GM12878 (cell line): ENCODE measurements at regions not wholly inside any gene's neighbourhood (a gene's known extent, or its start where the extent isn't known, plus 50 kb on each side); places are given as distances from the start of the nearest gene placed in this dataset.

Source experiments
- ATAC-seq: fragments of 200-7000 bp; cut with Tn5 transposase; 3 replicates; pipeline ENCODE4 v1.9.1; 2020; ENCODE audit warnings: mild to moderate bottlenecking, moderate library complexity
- BruUV-seq: library from RNA; stranded (reverse); fragments of 400-500 nt; replicated peaks from 2 replicates; lab custom pipeline; 2021; lab: Mats Ljungman, UMichigan
- CTCF ChIA-PET: fragments of 300-600 bp; sonication (Branson Sonifier 250); formaldehyde crosslinking; extraction: SDS; loops from one replicate; lab custom pipeline; 2021; ENCODE audit warnings: inconsistent platforms; lab: Yijun Ruan, JAX
- POLR2A ChIA-PET: fragments of 350-600 bp; formaldehyde crosslinking; extraction: SDS; loops from one replicate; lab custom pipeline; 2021; ENCODE audit warnings: inconsistent platforms; lab: Charles Lee
- RAD21 ChIA-PET: fragments of 300-600 bp; sonication (Branson Sonifier 250); formaldehyde crosslinking; loops from one replicate; lab custom pipeline; 2023; ENCODE audit warnings: antibody characterized with exemption; ENCODE audit not compliant: unreplicated experiment; lab: Charles Lee
- SMC1A ChIA-PET: fragments of 300-600 bp; sonication (Branson Sonifier 250); formaldehyde crosslinking; loops from one replicate; lab custom pipeline; 2023; ENCODE audit not compliant: unreplicated experiment, uncharacterized antibody; lab: Charles Lee
- DNase-seq: peaks from one replicate; pipeline ENCODE4 v3.0.0-alpha.2; 2011; ENCODE audit warnings: low read depth, low spot score
- FAIRE-seq: peaks from 3 replicates; lab custom pipeline; 2011; peaks lifted over from hg19 to GRCh38; lab: Jason Lieb, UNC
- H2AFZ ChIP-seq: 2 replicates; pipeline ENCODE4 v1.6.0; 2011; ENCODE audit warnings: low read depth, low read length, control low read depth; ENCODE audit not compliant: control insufficient read depth
- H3K27ac ChIP-seq: 2 replicates; pipeline ENCODE4 v1.5.1; 2011; ENCODE audit warnings: control low read depth; ENCODE audit not compliant: control insufficient read depth, insufficient read depth
- H3K27me3 ChIP-seq, 2 experiments: replicated peaks in 1 of 2; 2 replicates each; pipeline versions ENCODE4 v1.6.0 to v1.6.1; 2011; ENCODE audit warnings: low read length in 1 of 2; ENCODE audit not compliant: control insufficient read depth in 2 of 2, insufficient read depth in 2 of 2
- H3K36me3 ChIP-seq, 2 experiments: 2 replicates each; pipeline ENCODE4 v1.5.1; 2011; ENCODE audit warnings: low read length in 1 of 2; ENCODE audit not compliant: control insufficient read depth in 2 of 2, insufficient read depth in 2 of 2
- H3K4me1 ChIP-seq: 2 replicates; pipeline ENCODE4 v1.6.1; 2011; ENCODE audit warnings: mild to moderate bottlenecking, low read length, moderate library complexity, mixed read lengths; ENCODE audit not compliant: control insufficient read depth, insufficient read depth
- H3K4me2 ChIP-seq: 2 replicates; pipeline ENCODE4 v1.6.0; 2011; ENCODE audit warnings: control low read depth; ENCODE audit not compliant: control insufficient read depth, insufficient read depth
- H3K4me3 ChIP-seq: fragments of 200-600 bp; sonication (generic); 2 replicates; pipeline ENCODE4 v1.5.1; 2016
- H3K79me2 ChIP-seq: 2 replicates; pipeline ENCODE4 v1.6.0; 2011; ENCODE audit warnings: low read length; ENCODE audit not compliant: control insufficient read depth, insufficient read depth
- H3K9ac ChIP-seq: 2 replicates; pipeline ENCODE4 v1.8.0; 2011; ENCODE audit warnings: low read length, control low read depth, mixed read lengths; ENCODE audit not compliant: control insufficient read depth, insufficient read depth
- H3K9me3 ChIP-seq: replicated peaks from 3 replicates; pipeline ENCODE4 v1.5.1; 2011; ENCODE audit warnings: mild to moderate bottlenecking, low read length; ENCODE audit not compliant: control insufficient read depth, insufficient read depth
- H4K20me1 ChIP-seq: 2 replicates; pipeline ENCODE4 v1.6.0; 2011; ENCODE audit not compliant: control insufficient read depth, insufficient read depth
- ATF3 ChIP-seq: IDR thresholded peaks from 2 replicates; pipeline ENCODE4 v1.6.1; 2011; ENCODE audit warnings: low read depth, mild to moderate bottlenecking, low read length, moderate library complexity, borderline replicate concordance; ENCODE audit errors: extremely low read depth
- CEBPB ChIP-seq, 2 experiments: fragments of 150-350 bp in 1 of 2; IDR thresholded peaks; 2 replicates each; pipeline ENCODE4 v1.6.1; 2012 to 2014; ENCODE audit warnings: low read depth in 2 of 2, low read length in 2 of 2, borderline replicate concordance in 1 of 2, inconsistent platforms in 1 of 2
- IKZF2 ChIP-seq, 2 experiments: fragments of 450-650 bp; IDR thresholded peaks; 2 replicates each; pipeline ENCODE4 v1.6.1; 2017; ENCODE audit warnings: mild to moderate bottlenecking in 2 of 2, moderate library complexity in 2 of 2
- IRF3 ChIP-seq: fragments of 450-650 bp; IDR thresholded peaks from 2 replicates; pipeline ENCODE4 v1.6.1; 2014; ENCODE audit warnings: mild to moderate bottlenecking
- IRF4 ChIP-seq: IDR thresholded peaks from 2 replicates; pipeline ENCODE4 v1.6.1; 2011; ENCODE audit warnings: low read depth, low read length
- LARP7 ChIP-seq: fragments of 450-650 bp; IDR thresholded peaks from 2 replicates; pipeline ENCODE4 v1.6.1; 2017; ENCODE audit warnings: mild to moderate bottlenecking
- POLR2A ChIP-seq: IDR thresholded peaks from 2 replicates; pipeline ENCODE4 v1.6.1; 2011; ENCODE audit warnings: low read depth, mild to moderate bottlenecking, low read length
- POLR2AphosphoS2 ChIP-seq: IDR thresholded peaks from 2 replicates; pipeline ENCODE4 v1.6.1; 2011; ENCODE audit warnings: low read depth, mild to moderate bottlenecking, low read length, improper control_type of control experiment, moderate library complexity
- RAD51 ChIP-seq: fragments of 450-650 bp; IDR thresholded peaks from 2 replicates; pipeline ENCODE4 v1.6.1; 2016; ENCODE audit warnings: moderate library complexity, mild to moderate bottlenecking, inconsistent platforms
- REST ChIP-seq: IDR thresholded peaks from 2 replicates; pipeline ENCODE4 v1.6.1; 2012; ENCODE audit warnings: mild to moderate bottlenecking, low read depth, low read length
- SIX5 ChIP-seq: IDR thresholded peaks from 2 replicates; pipeline ENCODE4 v1.6.1; 2011; ENCODE audit warnings: mild to moderate bottlenecking, low read depth, low read length, moderate library complexity; ENCODE audit not compliant: severe bottlenecking
- SPI1 ChIP-seq: IDR thresholded peaks from 2 replicates; pipeline ENCODE4 v1.6.1; 2011; ENCODE audit warnings: low read depth, mild to moderate bottlenecking, low read length, moderate library complexity, borderline replicate concordance; ENCODE audit not compliant: insufficient read depth
- TAF1 ChIP-seq: IDR thresholded peaks from 2 replicates; pipeline ENCODE4 v1.6.1; 2011; ENCODE audit warnings: mild to moderate bottlenecking, low read depth, low read length, borderline replicate concordance
- TARDBP ChIP-seq: IDR thresholded peaks from 2 replicates; pipeline ENCODE4 v1.6.1; 2016; ENCODE audit warnings: borderline replicate concordance
- WRNIP1 ChIP-seq: IDR thresholded peaks from 2 replicates; pipeline ENCODE4 v1.6.1; 2011; ENCODE audit warnings: low read depth, low read length, improper control_type of control experiment, borderline replicate concordance
- YY1 ChIP-seq: IDR thresholded peaks from 2 replicates; pipeline ENCODE4 v1.6.1; 2011; ENCODE audit warnings: low read depth, mild to moderate bottlenecking, low read length
- ZSCAN29 ChIP-seq: fragments of 450-650 bp; IDR thresholded peaks from 2 replicates; pipeline ENCODE4 v1.6.1; 2017; ENCODE audit warnings: mild to moderate bottlenecking, moderate library complexity
- ZZZ3 ChIP-seq: IDR thresholded peaks from 2 replicates; pipeline ENCODE4 v1.6.1; 2011; ENCODE audit warnings: low read depth; ENCODE audit not compliant: control insufficient read depth, insufficient read length
- whole genome bisulfite sequencing: methylation state at CpG from one replicate; pipeline ENCODE4 v1.1.6; 2016; ENCODE audit warnings: low lambda C conversion rate; ENCODE audit not compliant: insufficient replicate concordance, insufficient coverage; ENCODE audit errors: missing lambda C conversion rate; 5-methylcytosine and 5-hydroxymethylcytosine counted together
- in situ Hi-C: fragments of 300-500 bp; cut with MboI; formaldehyde crosslinking; loops from 9 replicates; pipeline ENCODE4 v1.14.3; 2018; ENCODE audit warnings: mixed read lengths
- intact Hi-C: fragments of 100-400 bp; cut with micrococcal nuclease; formaldehyde crosslinking; loops from one replicate; pipeline ENCODE4 v1.14.2; 2022; ENCODE audit not compliant: unreplicated experiment
- TF ChIP-seq, protein P1 (sequence below): fragments of 450-650 bp; IDR thresholded peaks from 2 replicates; pipeline ENCODE4 v1.6.1; 2018; ENCODE audit warnings: mild to moderate bottlenecking, low read depth, moderate library complexity; ENCODE audit not compliant: partially characterized antibody

- no peak for TF ChIP-seq ATF3
- 0 out of 2 replicates have a peak, but pooled peaks have one; percentile 44 for TF ChIP-seq YY1
- no peak for TF ChIP-seq CEBPB (IDR thresholded peaks at IDR 0.05; ENCODE audit: borderline replicate concordance in 1 of 2, low read depth in 2 of 2, low read length in 2 of 2)
- TF ChIP-seq SIX5: no peak
- TF ChIP-seq, protein P1, sequence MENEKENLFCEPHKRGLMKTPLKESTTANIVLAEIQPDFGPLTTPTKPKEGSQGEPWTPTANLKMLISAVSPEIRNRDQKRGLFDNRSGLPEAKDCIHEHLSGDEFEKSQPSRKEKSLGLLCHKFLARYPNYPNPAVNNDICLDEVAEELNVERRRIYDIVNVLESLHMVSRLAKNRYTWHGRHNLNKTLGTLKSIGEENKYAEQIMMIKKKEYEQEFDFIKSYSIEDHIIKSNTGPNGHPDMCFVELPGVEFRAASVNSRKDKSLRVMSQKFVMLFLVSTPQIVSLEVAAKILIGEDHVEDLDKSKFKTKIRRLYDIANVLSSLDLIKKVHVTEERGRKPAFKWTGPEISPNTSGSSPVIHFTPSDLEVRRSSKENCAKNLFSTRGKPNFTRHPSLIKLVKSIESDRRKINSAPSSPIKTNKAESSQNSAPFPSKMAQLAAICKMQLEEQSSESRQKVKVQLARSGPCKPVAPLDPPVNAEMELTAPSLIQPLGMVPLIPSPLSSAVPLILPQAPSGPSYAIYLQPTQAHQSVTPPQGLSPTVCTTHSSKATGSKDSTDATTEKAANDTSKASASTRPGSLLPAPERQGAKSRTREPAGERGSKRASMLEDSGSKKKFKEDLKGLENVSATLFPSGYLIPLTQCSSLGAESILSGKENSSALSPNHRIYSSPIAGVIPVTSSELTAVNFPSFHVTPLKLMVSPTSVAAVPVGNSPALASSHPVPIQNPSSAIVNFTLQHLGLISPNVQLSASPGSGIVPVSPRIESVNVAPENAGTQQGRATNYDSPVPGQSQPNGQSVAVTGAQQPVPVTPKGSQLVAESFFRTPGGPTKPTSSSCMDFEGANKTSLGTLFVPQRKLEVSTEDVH: no peak
- no peak for TF ChIP-seq POLR2A
- no peak for TF ChIP-seq TARDBP
- no peak for TF ChIP-seq ZZZ3
- TF ChIP-seq TAF1: no peak
- no peak for TF ChIP-seq WRNIP1
- no peak for TF ChIP-seq IRF4
- TF ChIP-seq LARP7: no peak
- TF ChIP-seq, all 136 proteins: peak for 4
Observed at GRCh38 chr4:20422398-20422797, 170.7 kb downstream of the SLIT2 start (continued).

DNA sequence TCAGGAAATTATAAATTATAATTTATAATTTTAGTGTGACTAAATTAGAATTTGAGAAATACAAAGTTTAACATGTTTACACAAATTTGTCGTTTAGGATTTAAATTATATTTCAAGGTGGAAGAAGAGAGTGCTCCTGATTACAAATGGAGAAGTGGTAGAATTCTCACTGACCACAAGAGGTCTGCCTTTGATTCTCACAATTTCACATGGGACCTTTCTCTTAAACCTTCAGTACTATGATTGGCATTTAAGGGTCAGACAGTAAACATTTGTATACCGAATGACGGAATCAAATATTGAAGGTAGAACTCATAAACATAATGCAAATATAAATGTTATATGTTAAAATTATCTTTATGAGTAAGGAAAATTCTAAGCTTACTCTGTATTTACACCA lies 171.7 kb downstream of the SLIT2 start:
- H3K27ac ChIP-seq: no peak overlapping the region
- 79% methylated on average over 3 of the region's 3 CpGs for WGBS
- ChIA-PET SMC1A (no interaction called here), POLR2A (no interaction called here), CTCF (no interaction called here), RAD21 (no interaction called here)
- no peak overlapping the region for H3K9ac ChIP-seq
- no peaks in the 10 kb centered on the region for H3K9me3 ChIP-seq
- in situ Hi-C loops (loop anchor here (5.0 to 25.0 kb wide), 3 partner anchors 264 to 1736 kb away; no protein-coding TSS in a partner anchor), intact Hi-C loops (loop anchor here (2.0 to 10.0 kb wide), 5 partner anchors 111 to 1739 kb away; no protein-coding TSS in a partner anchor)
- no peaks in the 10 kb centered on the region for H3K36me3 ChIP-seq
- H3K4me3 ChIP-seq: no peak overlapping the region
- no peak overlapping the region for H2AFZ ChIP-seq
- no TSS peak for BruUV-seq
- no peaks in the 10 kb centered on the region for H4K20me1 ChIP-seq
- H3K79me2 ChIP-seq: no peaks in the 10 kb centered on the region
- ATAC-seq (no peak), DNase-seq (no peak), FAIRE-seq (no peak)
- H3K4me2 ChIP-seq: no peak overlapping the region
- H3K27me3 ChIP-seq: no peaks in the 10 kb centered on the region
- no peaks in the 10 kb centered on the region for H3K4me1 ChIP-seq
- TF ChIP-seq ZSCAN29 (no peak), IRF3 (no peak), REST (no peak), IKZF2 (IDR thresholded peaks at IDR 0.05) (no peak), SPI1 (no peak), RAD51 (no peak), POLR2AphosphoS2 (no peak)
